SK-N-SH (cell line): ENCODE measurements at regions not wholly inside any gene's neighbourhood (a gene's known extent, or its start where the extent isn't known, plus 50 kb on each side); places are given as distances from the start of the nearest gene placed in this dataset.

Experiments
- CTCF ChIA-PET: fragments of 300-600, 350-600 bp; formaldehyde crosslinking; extraction: SDS; loops from one replicate; lab custom pipeline; 2021; lab: Yijun Ruan, JAX
- POLR2A ChIA-PET: fragments of 350-600 bp; sonication (Branson Sonifier 250); formaldehyde crosslinking; extraction: SDS; loops from one replicate; lab custom pipeline; 2020; ENCODE audit warnings: antibody characterized with exemption, inconsistent platforms; lab: Yijun Ruan, JAX
- DNase-seq: peaks from one replicate; pipeline ENCODE4 v3.0.0; 2012
- H2AFZ ChIP-seq: fragments of 200-600 bp; sonication (generic); 2 replicates; pipeline ENCODE4 v1.8.1; 2016; ENCODE audit warnings: antibody characterized with exemption, mild to moderate bottlenecking, low read depth
- H3F3A ChIP-seq: fragments of 200-600 bp; sonication (generic); replicated peaks from 2 replicates; pipeline ENCODE3; 2016; ENCODE audit warnings: antibody characterized with exemption, mild to moderate bottlenecking; ENCODE audit not compliant: insufficient read depth
- H3K27ac ChIP-seq, 2 experiments: fragments of 200-500 bp in 1 of 2; fragments of 200-600 bp in 1 of 2; sonication (Bioruptor generic) in 1 of 2; sonication (generic), shearing (Covaris generic) in 1 of 2; 2 replicates each; pipeline versions ENCODE4 v1.5.1 to v1.6.1; 2014 to 2016; ENCODE audit warnings: low read depth in 2 of 2, inconsistent platforms in 1 of 2, low read length in 1 of 2, mild to moderate bottlenecking in 1 of 2, mixed read lengths in 1 of 2
- H3K27me3 ChIP-seq: fragments of 200-600 bp; sonication (generic), shearing (Covaris generic); 2 replicates; pipeline ENCODE4 v1.6.1; 2016; ENCODE audit warnings: mixed run types; ENCODE audit not compliant: insufficient read depth
- H3K36me3 ChIP-seq, 2 experiments: fragments of 200-500 bp in 1 of 2; fragments of 200-600 bp in 1 of 2; sonication (Bioruptor generic) in 1 of 2; sonication (generic) in 1 of 2; replicated peaks in 1 of 2; 2 replicates each; pipeline versions ENCODE3 to v1.5.1; 2014 to 2016; ENCODE audit warnings: low read length in 1 of 2, mild to moderate bottlenecking in 1 of 2; ENCODE audit not compliant: insufficient read depth in 2 of 2, control insufficient read depth in 1 of 2
- H3K4me1 ChIP-seq, 2 experiments: fragments of 200-500 bp in 1 of 2; fragments of 200-600 bp in 1 of 2; sonication (Bioruptor generic) in 1 of 2; sonication (generic), shearing (Covaris generic) in 1 of 2; 2 replicates each; pipeline versions ENCODE4 v1.5.1 to v1.6.1; 2014 to 2016; ENCODE audit warnings: low read depth in 1 of 2, low read length in 1 of 2, mixed run types in 1 of 2; ENCODE audit not compliant: insufficient read depth in 2 of 2, control insufficient read depth in 1 of 2
- H3K4me2 ChIP-seq: fragments of 200-600 bp; sonication (generic), shearing (Covaris generic); 2 replicates; pipeline ENCODE4 v1.6.1; 2017; ENCODE audit warnings: mixed run types
- H3K4me3 ChIP-seq, 2 experiments: fragments of 200-500 bp in 1 of 2; fragments of 200-600 bp in 1 of 2; sonication (Bioruptor generic) in 1 of 2; sonication (generic), shearing (Covaris generic) in 1 of 2; 2 replicates each; pipeline versions ENCODE4 v1.5.1 to v1.8.1; 2014 to 2016; ENCODE audit warnings: low read depth in 2 of 2, inconsistent platforms in 1 of 2, low read length in 1 of 2, mild to moderate bottlenecking in 1 of 2, mixed read lengths in 1 of 2, moderate library complexity in 1 of 2
- H3K79me2 ChIP-seq: fragments of 200-600 bp; sonication (generic); 2 replicates; pipeline ENCODE4 v1.8.1; 2017; ENCODE audit warnings: mild to moderate bottlenecking; ENCODE audit not compliant: insufficient read depth
- H3K9ac ChIP-seq: fragments of 200-600 bp; sonication (generic); 2 replicates; pipeline ENCODE4 v1.6.1; 2017; ENCODE audit warnings: mixed run types
- H3K9me2 ChIP-seq: fragments of 200-600 bp; sonication (generic); 2 replicates; pipeline ENCODE4 v1.6.1; 2017; ENCODE audit warnings: mixed run types
- H3K9me3 ChIP-seq: fragments of 200-600 bp; sonication (generic); 2 replicates; pipeline ENCODE4 v1.6.1; 2017; ENCODE audit warnings: mixed run types, mild to moderate bottlenecking, moderate library complexity
- H4K20me1 ChIP-seq: fragments of 200-600 bp; sonication (generic); 2 replicates; pipeline ENCODE4 v1.6.1; 2017; ENCODE audit warnings: mild to moderate bottlenecking, mixed run types; ENCODE audit not compliant: insufficient read depth
- CTCF ChIP-seq: fragments of 200-600 bp; sonication (generic); IDR thresholded peaks from 2 replicates; pipeline ENCODE4 v1.6.1; 2017; ENCODE audit warnings: antibody characterized with exemption, mild to moderate bottlenecking, moderate library complexity
- EP300 ChIP-seq, 2 experiments: IDR thresholded peaks; 2 replicates each; pipeline versions ENCODE4 v1.4.0 to v1.6.1; 2012; ENCODE audit warnings: borderline replicate concordance in 1 of 2, low read depth in 1 of 2, low read length in 1 of 2
- EZH2phosphoT487 ChIP-seq: fragments of 200-600 bp; sonication (generic); IDR thresholded peaks from 2 replicates; pipeline ENCODE4 v1.6.1; 2017; ENCODE audit warnings: low read depth, mixed run types, mild to moderate bottlenecking, antibody characterized with exemption, moderate library complexity, borderline replicate concordance
- FOSL2 ChIP-seq: IDR thresholded peaks from 2 replicates; pipeline ENCODE4 v1.4.0; 2012; ENCODE audit warnings: low read depth, mild to moderate bottlenecking, moderate library complexity, borderline replicate concordance
- FOXJ3 ChIP-seq: sonication (generic); formaldehyde crosslinking; IDR thresholded peaks from 2 replicates; pipeline ENCODE4 v1.5.1; 2020; ENCODE audit warnings: mild to moderate bottlenecking, missing genetic modification reagents
- GATA2 ChIP-seq: sonication (generic); formaldehyde crosslinking; IDR thresholded peaks from 2 replicates; pipeline ENCODE4 v1.5.0; 2020; ENCODE audit warnings: mild to moderate bottlenecking, missing genetic modification reagents
- MXI1 ChIP-seq: IDR thresholded peaks from 2 replicates; pipeline ENCODE4 v1.6.1; 2012; ENCODE audit warnings: mild to moderate bottlenecking, low read depth, low read length, improper control_type of control experiment
- NFIC ChIP-seq: IDR thresholded peaks from 2 replicates; pipeline ENCODE4 v1.4.0; 2012; ENCODE audit warnings: borderline replicate concordance
- NRF1 ChIP-seq: IDR thresholded peaks from 2 replicates; pipeline ENCODE4 v1.6.1; 2012; ENCODE audit warnings: low read depth, mild to moderate bottlenecking, low read length
- PBX3 ChIP-seq: IDR thresholded peaks from 2 replicates; pipeline ENCODE4; 2012
- POLR2AphosphoS5 ChIP-seq: IDR thresholded peaks from 2 replicates; pipeline ENCODE4 v1.6.1; 2012; ENCODE audit warnings: low read depth, low read length
- RCOR1 ChIP-seq: fragments of 150-350 bp; IDR thresholded peaks from 2 replicates; pipeline ENCODE4 v1.6.1; 2017; ENCODE audit warnings: antibody characterized with exemption, low read length
- REST ChIP-seq: IDR thresholded peaks from 2 replicates; pipeline ENCODE4 v1.6.1; 2012; ENCODE audit warnings: mild to moderate bottlenecking, low read depth, low read length, moderate library complexity
- RXRA ChIP-seq: IDR thresholded peaks from 2 replicates; pipeline ENCODE4 v1.4.0; 2012; ENCODE audit warnings: low read depth, mild to moderate bottlenecking, borderline replicate concordance
- SIN3A ChIP-seq: IDR thresholded peaks from 2 replicates; pipeline ENCODE4 v1.6.1; 2012; ENCODE audit warnings: low read depth, mild to moderate bottlenecking, low read length, moderate library complexity, borderline replicate concordance
- SMC3 ChIP-seq: IDR thresholded peaks from 2 replicates; pipeline ENCODE4 v1.6.1; 2012; ENCODE audit warnings: low read depth, low read length, improper control_type of control experiment
- USF2 ChIP-seq: fragments of 150-350 bp; IDR thresholded peaks from 2 replicates; pipeline ENCODE4 v1.6.1; 2017; ENCODE audit warnings: antibody characterized with exemption, low read length, low read depth, borderline replicate concordance
- YY1 ChIP-seq: IDR thresholded peaks from 2 replicates; pipeline ENCODE4 v1.4.0; 2012; ENCODE audit warnings: low read depth, mild to moderate bottlenecking
- WGBS: methylation state at CpG from one replicate; pipeline ENCODE4 v1.1.6; 2017; ENCODE audit warnings: low lambda C conversion rate; 5-methylcytosine and 5-hydroxymethylcytosine counted together
- TF ChIP-seq, protein P1 (sequence below): IDR thresholded peaks from 2 replicates; pipeline ENCODE4 v1.4.0; 2012; ENCODE audit warnings: low read depth, borderline replicate concordance
- TF ChIP-seq, protein P2 (sequence below): IDR thresholded peaks from 2 replicates; pipeline ENCODE4 v1.4.0; 2012; ENCODE audit warnings: low read depth, borderline replicate concordance

DNA sequence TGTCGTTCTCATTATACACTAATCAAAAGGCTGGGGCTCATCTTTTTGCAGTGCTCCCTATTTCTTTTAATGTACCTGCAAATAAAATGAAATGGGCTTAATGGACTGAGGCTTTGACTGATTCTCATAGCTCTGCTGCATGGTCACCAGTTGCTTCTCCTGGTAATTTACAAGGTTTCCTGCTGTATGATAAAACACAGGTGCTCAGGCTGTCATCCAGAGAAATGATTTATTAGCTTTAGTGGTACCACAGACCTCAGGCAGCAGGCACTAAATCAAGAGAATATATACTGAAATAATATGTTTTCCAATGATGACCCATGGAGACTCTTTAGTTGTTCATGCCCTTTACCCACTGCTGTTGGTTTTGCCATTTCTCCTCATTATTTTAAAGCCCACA, 137.7 kb downstream of the C4orf33 start (continued):
- TF ChIP-seq, protein P1, sequence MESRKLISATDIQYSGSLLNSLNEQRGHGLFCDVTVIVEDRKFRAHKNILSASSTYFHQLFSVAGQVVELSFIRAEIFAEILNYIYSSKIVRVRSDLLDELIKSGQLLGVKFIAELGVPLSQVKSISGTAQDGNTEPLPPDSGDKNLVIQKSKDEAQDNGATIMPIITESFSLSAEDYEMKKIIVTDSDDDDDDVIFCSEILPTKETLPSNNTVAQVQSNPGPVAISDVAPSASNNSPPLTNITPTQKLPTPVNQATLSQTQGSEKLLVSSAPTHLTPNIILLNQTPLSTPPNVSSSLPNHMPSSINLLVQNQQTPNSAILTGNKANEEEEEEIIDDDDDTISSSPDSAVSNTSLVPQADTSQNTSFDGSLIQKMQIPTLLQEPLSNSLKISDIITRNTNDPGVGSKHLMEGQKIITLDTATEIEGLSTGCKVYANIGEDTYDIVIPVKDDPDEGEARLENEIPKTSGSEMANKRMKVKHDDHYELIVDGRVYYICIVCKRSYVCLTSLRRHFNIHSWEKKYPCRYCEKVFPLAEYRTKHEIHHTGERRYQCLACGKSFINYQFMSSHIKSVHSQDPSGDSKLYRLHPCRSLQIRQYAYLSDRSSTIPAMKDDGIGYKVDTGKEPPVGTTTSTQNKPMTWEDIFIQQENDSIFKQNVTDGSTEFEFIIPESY = no peak
- no peak for TF ChIP-seq USF2
- TF ChIP-seq, protein P2, sequence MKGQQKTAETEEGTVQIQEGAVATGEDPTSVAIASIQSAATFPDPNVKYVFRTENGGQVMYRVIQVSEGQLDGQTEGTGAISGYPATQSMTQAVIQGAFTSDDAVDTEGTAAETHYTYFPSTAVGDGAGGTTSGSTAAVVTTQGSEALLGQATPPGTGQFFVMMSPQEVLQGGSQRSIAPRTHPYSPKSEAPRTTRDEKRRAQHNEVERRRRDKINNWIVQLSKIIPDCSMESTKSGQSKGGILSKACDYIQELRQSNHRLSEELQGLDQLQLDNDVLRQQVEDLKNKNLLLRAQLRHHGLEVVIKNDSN = no peak
- TF ChIP-seq EP300 (IDR thresholded peaks at IDR 0.05; ENCODE audit: borderline replicate concordance in 1 of 2, low read depth in 1 of 2, low read length in 1 of 2) = peak in 1 of 2 experiments; percentile 22; a peak in 1 of 4 replicates
- TF ChIP-seq MXI1 = no peak
- no peak for TF ChIP-seq CTCF

- 81% methylated on average over 3 of the region's 3 CpGs for WGBS
- no peaks in the 10 kb centered on the region for H3K36me3 ChIP-seq
- no peaks in the 10 kb centered on the region for H3K79me2 ChIP-seq
- DNase-seq = no peak
- H2AFZ ChIP-seq = no peak overlapping the region
- H3K27me3 ChIP-seq = no peaks in the 10 kb centered on the region
- no peak overlapping the region for H3K4me3 ChIP-seq
- H4K20me1 ChIP-seq = no peaks in the 10 kb centered on the region
- peaks cover 8% of the 10 kb centered on the region for H3F3A ChIP-seq
- no peak for TF ChIP-seq RXRA
- TF ChIP-seq SMC3 = no peak
- no peak for TF ChIP-seq NRF1
- TF ChIP-seq RCOR1 = no peak
- no peak for TF ChIP-seq REST
- no peak for TF ChIP-seq FOSL2
- TF ChIP-seq FOXJ3 (CRISPR knock-in tag) = no peak
- TF ChIP-seq GATA2 = no peak
- TF ChIP-seq SIN3A = no peak
- no peak for TF ChIP-seq POLR2AphosphoS5
- no peak for TF ChIP-seq YY1
- TF ChIP-seq PBX3 = no peak
- no peak for TF ChIP-seq EZH2phosphoT487
- no peak for TF ChIP-seq NFIC
- POLR2A ChIA-PET = no interaction called here
- H3K4me1 ChIP-seq = peaks cover 4 to 13% of the 10 kb centered on the region in 2 experiments; a peak in 3 of 4 replicates
- no peaks in the 10 kb centered on the region for H3K9me3 ChIP-seq
- H3K9ac ChIP-seq = no peak overlapping the region
- CTCF ChIA-PET = no interaction called here
- no peak overlapping the region for H3K27ac ChIP-seq
- H3K9me2 ChIP-seq = no peaks in the 10 kb centered on the region
- no peak overlapping the region for H3K4me2 ChIP-seq
These were observed 140.4 kb downstream of the C4orf33 start for GRCh38 chr4:129236351-129236750.
